H1 (cell line): ENCODE measurements at regions not wholly inside any gene's neighbourhood (a gene's known extent, or its start where the extent isn't known, plus 50 kb on each side); places are given as distances from the start of the nearest gene placed in this dataset.
A peak's percentile ranks its signal among the peaks of the same experiment; 100 is the strongest.

Source experiments
- CTCF ChIA-PET: fragments of 300-600 bp; sonication (Branson Sonifier 250); formaldehyde crosslinking; loops from one replicate; lab custom pipeline; 2021; ENCODE audit not compliant: partially characterized antibody; lab: Charles Lee
- POLR2A ChIA-PET: fragments of 300-600 bp; sonication (Branson Sonifier 250); formaldehyde crosslinking; loops from one replicate; lab custom pipeline; 2021; ENCODE audit warnings: inconsistent platforms; ENCODE audit not compliant: partially characterized antibody; lab: Charles Lee
- DNase-seq, 2 experiments: peaks; one replicate each; pipeline versions ENCODE4 v3.0.0 to v3.0.0-alpha.2; 2010 to 2022; ENCODE audit warnings: low spot score in 2 of 2, low read depth in 1 of 2, mixed read lengths in 1 of 2
- FAIRE-seq: peaks from 2 replicates; lab custom pipeline; 2011; peaks lifted over from hg19 to GRCh38; lab: Jason Lieb, UNC
- H2AFZ ChIP-seq: 2 replicates; pipeline ENCODE4 v1.8.1; 2012; ENCODE audit warnings: low read length, inconsistent platforms
- H2AK5ac ChIP-seq: 2 replicates; pipeline ENCODE4 v1.6.1; 2013; ENCODE audit warnings: low read depth, low read length
- H2BK120ac ChIP-seq: replicated peaks from 2 replicates; pipeline ENCODE3; 2013; ENCODE audit warnings: low read depth, low read length, inconsistent platforms
- H2BK12ac ChIP-seq: 2 replicates; pipeline ENCODE4 v1.6.1; 2013; ENCODE audit warnings: low read depth, low read length
- H2BK15ac ChIP-seq: 2 replicates; pipeline ENCODE4 v1.6.1; 2013; ENCODE audit warnings: low read length
- H2BK20ac ChIP-seq: 2 replicates; pipeline ENCODE4 v1.6.1; 2013; ENCODE audit warnings: low read length
- H2BK5ac ChIP-seq: 2 replicates; pipeline ENCODE4 v1.6.1; 2013; ENCODE audit warnings: low read depth, low read length
- H3K14ac ChIP-seq: 2 replicates; pipeline ENCODE4 v1.6.1; 2013; ENCODE audit warnings: inconsistent platforms; ENCODE audit not compliant: insufficient read length
- H3K18ac ChIP-seq: 2 replicates; pipeline ENCODE4 v1.6.1; 2013; ENCODE audit warnings: low read length; ENCODE audit errors: extremely low read depth
- H3K23ac ChIP-seq: 2 replicates; pipeline ENCODE4 v1.6.1; 2013; ENCODE audit warnings: inconsistent platforms; ENCODE audit not compliant: insufficient read length
- H3K23me2 ChIP-seq: 2 replicates; pipeline ENCODE4 v1.6.1; 2013; ENCODE audit warnings: low read depth, low read length
- H3K27ac ChIP-seq: 2 replicates; pipeline ENCODE4 v1.6.1; 2011; ENCODE audit warnings: low read depth, low read length, inconsistent platforms
- H3K27me3 ChIP-seq, 4 experiments: replicated peaks in 1 of 4; 1 replicate in 1 of 4; 2 replicates in 3 of 4; pipeline versions ENCODE4 v1.6.1 to v1.8.1; 2011 to 2013; ENCODE audit warnings: low read length in 3 of 4, mild to moderate bottlenecking in 3 of 4, inconsistent platforms in 2 of 4, mixed read lengths in 2 of 4, moderate library complexity in 1 of 4; ENCODE audit not compliant: control insufficient read depth in 3 of 4, insufficient read depth in 3 of 4; ENCODE audit errors: extremely low read depth in 1 of 4
- H3K36me3 ChIP-seq, 4 experiments: 2 replicates each; pipeline versions ENCODE4 v1.6.1 to v1.8.1; 2011 to 2013; ENCODE audit warnings: mild to moderate bottlenecking in 4 of 4, low read length in 3 of 4, moderate library complexity in 2 of 4, control low read depth in 1 of 4, inconsistent platforms in 1 of 4; ENCODE audit not compliant: insufficient read depth in 4 of 4, control insufficient read depth in 2 of 4
- H3K4ac ChIP-seq: replicated peaks from 2 replicates; pipeline ENCODE3; 2013; ENCODE audit warnings: low read length, low read depth, mixed read lengths, inconsistent platforms; ENCODE audit not compliant: insufficient read length
- H3K4me1 ChIP-seq, 4 experiments: replicated peaks in 1 of 4; 1 replicate in 1 of 4; 2 replicates in 3 of 4; pipeline versions ENCODE4 v1.6.1 to v1.8.1; 2011 to 2013; ENCODE audit warnings: low read length in 3 of 4, inconsistent platforms in 2 of 4, mixed read lengths in 1 of 4; ENCODE audit not compliant: insufficient read depth in 4 of 4, control insufficient read depth in 3 of 4
- H3K4me2 ChIP-seq, 2 experiments: 2 replicates each; pipeline versions ENCODE4 v1.6.1 to v1.8.1; 2011 to 2013; ENCODE audit warnings: low read depth in 2 of 2, low read length in 2 of 2, control low read depth in 1 of 2, inconsistent platforms in 1 of 2, mild to moderate bottlenecking in 1 of 2; ENCODE audit not compliant: insufficient read depth in 1 of 2
- H3K4me3 ChIP-seq, 4 experiments: fragments of 200-600, 300-600 bp in 1 of 4; sonication (generic), shearing (Covaris generic), sonication (Bioruptor Twin) in 1 of 4; 2 replicates each; pipeline versions ENCODE4 v1.5.1 to v1.8.1; 2011 to 2016; ENCODE audit warnings: low read length in 4 of 4, low read depth in 3 of 4, control low read depth in 2 of 4, inconsistent platforms in 2 of 4, mild to moderate bottlenecking in 2 of 4, mixed read lengths in 1 of 4, moderate library complexity in 1 of 4; ENCODE audit not compliant: insufficient read depth in 2 of 4; ENCODE audit errors: extremely low read depth in 1 of 4
- H3K56ac ChIP-seq: replicated peaks from 2 replicates; pipeline ENCODE3; 2013; ENCODE audit warnings: low read depth, mild to moderate bottlenecking, mixed read lengths, low read length, inconsistent platforms; ENCODE audit not compliant: insufficient read length
- H3K79me1 ChIP-seq: 2 replicates; pipeline ENCODE4 v1.6.1; 2013; ENCODE audit warnings: low read depth, low read length, control low read depth
- H3K79me2 ChIP-seq, 2 experiments: 2 replicates each; pipeline versions ENCODE4 v1.6.1 to v1.8.1; 2012 to 2013; ENCODE audit warnings: low read length in 2 of 2, mild to moderate bottlenecking in 2 of 2, inconsistent platforms in 1 of 2; ENCODE audit not compliant: insufficient read depth in 2 of 2, control insufficient read depth in 1 of 2
- H3K9ac ChIP-seq, 4 experiments: replicated peaks in 1 of 4; 1 replicate in 1 of 4; 2 replicates in 3 of 4; pipeline versions ENCODE4 v1.6.1 to v1.8.1; 2011 to 2013; ENCODE audit warnings: low read depth in 3 of 4, low read length in 3 of 4, control low read depth in 2 of 4, mild to moderate bottlenecking in 2 of 4, moderate library complexity in 2 of 4, inconsistent platforms in 1 of 4; ENCODE audit errors: extremely low read depth in 1 of 4
- H3K9me3 ChIP-seq, 2 experiments: 2 replicates each; pipeline versions ENCODE4 v1.6.1 to v1.8.1; 2012 to 2013; ENCODE audit warnings: mild to moderate bottlenecking in 2 of 2, moderate library complexity in 2 of 2, control low read depth in 1 of 2, inconsistent platforms in 1 of 2, low read depth in 1 of 2, low read length in 1 of 2, mixed read lengths in 1 of 2; ENCODE audit not compliant: insufficient read depth in 2 of 2
- H4K20me1 ChIP-seq, 2 experiments: replicated peaks in 1 of 2; 2 replicates each; pipeline versions ENCODE3 to v1.8.1; 2011 to 2013; ENCODE audit warnings: inconsistent platforms in 2 of 2, low read length in 2 of 2, mild to moderate bottlenecking in 1 of 2; ENCODE audit not compliant: insufficient read depth in 2 of 2, control insufficient read depth in 1 of 2
- H4K5ac ChIP-seq: 2 replicates; pipeline ENCODE4 v1.6.1; 2013; ENCODE audit warnings: low read length, low read depth, mixed read lengths, inconsistent platforms; ENCODE audit not compliant: insufficient read length
- H4K8ac ChIP-seq: 2 replicates; pipeline ENCODE4 v1.8.0; 2013; ENCODE audit warnings: mild to moderate bottlenecking, moderate library complexity, low read length, inconsistent platforms; ENCODE audit not compliant: insufficient read depth; ENCODE audit errors: extremely low read depth
- H4K91ac ChIP-seq: replicated peaks from 2 replicates; pipeline ENCODE3; 2013; ENCODE audit warnings: low read length, mixed read lengths, inconsistent platforms; ENCODE audit not compliant: insufficient read length
- EGR1 ChIP-seq: IDR thresholded peaks from 2 replicates; pipeline ENCODE4 v1.6.1; 2011; ENCODE audit warnings: low read depth, low read length, borderline replicate concordance
- KDM4A ChIP-seq: IDR thresholded peaks from one replicate; pipeline ENCODE4 v1.7.1; 2012; ENCODE audit warnings: low read depth, mild to moderate bottlenecking, moderate library complexity, low read length, inconsistent platforms; ENCODE audit not compliant: severe bottlenecking
- SAP30 ChIP-seq: fragments of 300-600 bp; sonication (generic); IDR thresholded peaks from 2 replicates; pipeline ENCODE4 v1.7.1; 2012; ENCODE audit warnings: low read length, moderate library complexity, mild to moderate bottlenecking, inconsistent platforms; ENCODE audit not compliant: insufficient read depth, insufficient replicate concordance
- SP2 ChIP-seq: IDR thresholded peaks from 2 replicates; pipeline ENCODE4 v1.6.1; 2012; ENCODE audit warnings: mild to moderate bottlenecking, low read length, inconsistent platforms
- WGBS, 2 experiments: shearing (Covaris generic) in 1 of 2; methylation state at CpG; one replicate each; pipeline versions ENCODE4 v1.1.6 to v1.1.7; 2013 to 2015; ENCODE audit warnings: low lambda C conversion rate in 2 of 2, mixed read lengths in 2 of 2, inconsistent platforms in 1 of 2, low coverage in 1 of 2, missing lambda C conversion rate in 1 of 2; ENCODE audit not compliant: insufficient replicate concordance in 2 of 2, insufficient coverage in 1 of 2, insufficient read length in 1 of 2; ENCODE audit errors: extremely low coverage in 1 of 2, missing lambda C conversion rate in 1 of 2; 5-methylcytosine and 5-hydroxymethylcytosine counted together

- TF ChIP-seq KDM4A (no peak), SP2 (no peak), EGR1 (no peak), SAP30 (no peak)
- H4K5ac ChIP-seq: no peak overlapping the region
- CTCF ChIA-PET: no interaction called here
- H3K23me2 ChIP-seq: no peaks in the 10 kb centered on the region
- H2BK120ac ChIP-seq: no peak overlapping the region
- no peak overlapping the region for H3K23ac ChIP-seq
- no peak overlapping the region for H3K18ac ChIP-seq
- H3K27me3 ChIP-seq: no peaks in the 10 kb centered on the region
- 88% methylated on average over 2 of the region's 2 CpGs; no CpG with 5 or more reads in 1 of the 2 experiments for WGBS, 2 experiments
- H3K56ac ChIP-seq: no peak overlapping the region
- H3K4ac ChIP-seq: no peak overlapping the region
- H3K36me3 ChIP-seq: no peaks in the 10 kb centered on the region
- H4K91ac ChIP-seq: no peak overlapping the region
- no peak overlapping the region for H2AK5ac ChIP-seq
- H3K4me3 ChIP-seq: no peak overlapping the region
- no peak for FAIRE-seq
- POLR2A ChIA-PET: no interaction called here
- H2BK12ac ChIP-seq: no peak overlapping the region
- H3K4me2 ChIP-seq: no peak overlapping the region
- no peaks in the 10 kb centered on the region for H3K79me2 ChIP-seq
- no peak overlapping the region for H2BK20ac ChIP-seq
- no peak overlapping the region for H4K8ac ChIP-seq
- H3K27ac ChIP-seq: no peak overlapping the region
- no peak overlapping the region for H2BK5ac ChIP-seq
- H3K9me3 ChIP-seq: no peaks in the 10 kb centered on the region
- H2AFZ ChIP-seq: peak overlapping the region; percentile 41; the same call in 1 of the 2 replicates
- H4K20me1 ChIP-seq: no peaks in the 10 kb centered on the region
- no peak for DNase-seq
- no peaks in the 10 kb centered on the region for H3K79me1 ChIP-seq
- no peak overlapping the region for H2BK15ac ChIP-seq
- no peaks in the 10 kb centered on the region for H3K4me1 ChIP-seq
- no peak overlapping the region for H3K14ac ChIP-seq
- H3K9ac ChIP-seq: no peak overlapping the region
Measured at GRCh38 chr2:139098961-139099360, 318.8 kb upstream of the NXPH2 start.
